SK-N-SH treated with all-trans-retinoic acid at 6 μM for 48 hours (cell line): ENCODE measurements at regions not wholly inside any gene's neighbourhood (a gene's known extent, or its start where the extent isn't known, plus 50 kb on each side); places are given as distances from the start of the nearest gene placed in this dataset.

ENCODE experiments used
- ATAC-seq: fragments of 200-7000 bp; cut with Tn5 transposase; 3 replicates; pipeline ENCODE4 v1.9.1; 2020; ENCODE audit warnings: mild to moderate bottlenecking, moderate library complexity
- ARNTL ChIP-seq: fragments of 450-650 bp; formaldehyde crosslinking; IDR thresholded peaks from 2 replicates; pipeline ENCODE4 v1.5.0; 2020; ENCODE audit warnings: low read depth, mild to moderate bottlenecking, moderate library complexity, borderline replicate concordance
- BACH2 ChIP-seq: fragments of 250-450 bp; sonication (Bioruptor Pico); IDR thresholded peaks from 2 replicates; pipeline ENCODE4 v1.9.0; 2021; ENCODE audit warnings: mild to moderate bottlenecking, borderline replicate concordance
- CSDC2 ChIP-seq: fragments of 250-450 bp; sonication (Bioruptor Pico); IDR thresholded peaks from 2 replicates; pipeline ENCODE4 v1.5.0; 2020; ENCODE audit warnings: mild to moderate bottlenecking, moderate library complexity
- ESRRG ChIP-seq: fragments of 250-450 bp; sonication (Bioruptor Pico); IDR thresholded peaks from 2 replicates; pipeline ENCODE4 v1.6.1; 2021; ENCODE audit warnings: mild to moderate bottlenecking
- GLIS3 ChIP-seq: fragments of 250-450 bp; sonication (Bioruptor Pico); IDR thresholded peaks from 2 replicates; pipeline ENCODE4 v1.5.0; 2020; ENCODE audit warnings: mild to moderate bottlenecking, moderate library complexity
- ISL1 ChIP-seq: fragments of 250-450 bp; sonication (Bioruptor Pico); IDR thresholded peaks from 2 replicates; pipeline ENCODE4 v2.1.2; 2022; ENCODE audit warnings: mild to moderate bottlenecking, moderate library complexity
- OSR1 ChIP-seq: fragments of 250-450 bp; sonication (Bioruptor Pico); IDR thresholded peaks from 2 replicates; pipeline ENCODE4 v1.8.0; 2022; ENCODE audit warnings: moderate library complexity, mild to moderate bottlenecking, inconsistent platforms
- PPARA ChIP-seq: fragments of 250-450 bp; sonication (Bioruptor Pico); IDR thresholded peaks from 2 replicates; pipeline ENCODE4 v1.5.0; 2020; ENCODE audit warnings: mild to moderate bottlenecking, borderline replicate concordance
- RARB ChIP-seq: fragments of 250-450 bp; sonication (Bioruptor Pico); IDR thresholded peaks from 2 replicates; pipeline ENCODE4 v1.8.0; 2021; ENCODE audit warnings: mild to moderate bottlenecking, moderate library complexity
- SNAI2 ChIP-seq: fragments of 250-450 bp; sonication (Bioruptor Pico); IDR thresholded peaks from 2 replicates; pipeline ENCODE4 v1.5.0; 2020; ENCODE audit warnings: mild to moderate bottlenecking, moderate library complexity
- TCF4 ChIP-seq: fragments of 250-450 bp; sonication (Bioruptor Pico); IDR thresholded peaks from 2 replicates; pipeline ENCODE4 v1.8.0; 2021; ENCODE audit warnings: mild to moderate bottlenecking, moderate library complexity, borderline replicate concordance
- TOX ChIP-seq: fragments of 250-450 bp; sonication (Bioruptor Pico); IDR thresholded peaks from 2 replicates; pipeline ENCODE4 v1.8.0; 2021; ENCODE audit warnings: mild to moderate bottlenecking, moderate library complexity, borderline replicate concordance
- ZC3H10 ChIP-seq: fragments of 250-450 bp; sonication (Bioruptor Pico); IDR thresholded peaks from 2 replicates; pipeline ENCODE4 v1.5.1; 2021; ENCODE audit warnings: mild to moderate bottlenecking, moderate library complexity
- ZFP3 ChIP-seq: fragments of 250-450 bp; sonication (Bioruptor Pico); IDR thresholded peaks from 2 replicates; pipeline ENCODE4 v1.5.0; 2020; ENCODE audit warnings: mild to moderate bottlenecking, moderate library complexity
- ZFP30 ChIP-seq: fragments of 450-650 bp; formaldehyde crosslinking; IDR thresholded peaks from 2 replicates; pipeline ENCODE4 v1.5.0; 2022; ENCODE audit warnings: mild to moderate bottlenecking, moderate library complexity
- ZNF565 ChIP-seq: fragments of 450-650 bp; formaldehyde crosslinking; conservative IDR thresholded peaks from 2 replicates; pipeline ENCODE4 v1.5.0; 2020; ENCODE audit warnings: low read depth, mild to moderate bottlenecking, moderate library complexity
- ZNF70 ChIP-seq: fragments of 450-650 bp; formaldehyde crosslinking; IDR thresholded peaks from 2 replicates; pipeline ENCODE4 v1.5.0; 2020; ENCODE audit warnings: mild to moderate bottlenecking, moderate library complexity
- ZNF8 ChIP-seq: fragments of 450-650 bp; formaldehyde crosslinking; IDR thresholded peaks from 2 replicates; pipeline ENCODE4 v1.5.0; 2020; ENCODE audit warnings: mild to moderate bottlenecking, moderate library complexity
- TF ChIP-seq, protein P1 (sequence below): fragments of 250-450 bp; sonication (Bioruptor Pico); IDR thresholded peaks from 2 replicates; pipeline ENCODE4 v1.5.1; 2021; ENCODE audit warnings: mild to moderate bottlenecking, moderate library complexity
- TF ChIP-seq, protein P2 (sequence below): fragments of 250-450 bp; sonication (Bioruptor Pico); IDR thresholded peaks from 2 replicates; pipeline ENCODE4 v1.5.0; 2020; ENCODE audit warnings: mild to moderate bottlenecking, moderate library complexity
- TF ChIP-seq, protein P3 (sequence below): fragments of 250-450 bp; sonication (Bioruptor Pico); IDR thresholded peaks from 2 replicates; pipeline ENCODE4 v1.5.1; 2020; ENCODE audit warnings: low read depth, mild to moderate bottlenecking, moderate library complexity
- TF ChIP-seq, protein P4 (sequence below): fragments of 250-450 bp; sonication (Bioruptor Pico); IDR thresholded peaks from 2 replicates; pipeline ENCODE4 v1.8.0; 2021; ENCODE audit warnings: low read depth, mild to moderate bottlenecking, moderate library complexity, borderline replicate concordance
- TF ChIP-seq, protein P5 (sequence below): fragments of 250-450 bp; sonication (Bioruptor Pico); IDR thresholded peaks from 2 replicates; pipeline ENCODE4 v1.8.0; 2020; ENCODE audit warnings: mild to moderate bottlenecking, moderate library complexity, borderline replicate concordance

DNA sequence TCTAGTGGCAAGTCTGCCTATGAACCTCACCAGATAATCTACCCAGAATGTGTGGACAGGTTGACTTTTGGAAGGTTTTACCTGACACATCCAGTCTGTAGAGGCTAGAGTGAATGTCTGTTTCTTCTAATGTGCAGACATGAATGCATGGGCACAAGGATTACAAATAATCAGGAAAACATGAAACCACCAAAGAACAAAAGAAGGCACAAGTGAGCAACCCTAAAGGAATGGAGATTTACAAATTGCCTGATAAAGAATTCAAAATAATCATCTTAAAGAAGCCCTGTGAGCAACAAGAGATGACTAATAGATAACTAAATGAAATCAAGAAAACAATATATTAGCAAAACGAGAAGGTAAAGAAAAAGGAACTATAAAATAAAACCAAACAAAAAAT lies 876.1 kb upstream of the ADGRB3 start:
- ATAC-seq: no peak
- no peak for TF ChIP-seq ARNTL (CRISPR knock-in tag)
- TF ChIP-seq TOX (CRISPR knock-in tag): no peak
- TF ChIP-seq CSDC2 (CRISPR knock-in tag): no peak
- no peak for TF ChIP-seq BACH2 (CRISPR knock-in tag)
- TF ChIP-seq, protein P1, sequence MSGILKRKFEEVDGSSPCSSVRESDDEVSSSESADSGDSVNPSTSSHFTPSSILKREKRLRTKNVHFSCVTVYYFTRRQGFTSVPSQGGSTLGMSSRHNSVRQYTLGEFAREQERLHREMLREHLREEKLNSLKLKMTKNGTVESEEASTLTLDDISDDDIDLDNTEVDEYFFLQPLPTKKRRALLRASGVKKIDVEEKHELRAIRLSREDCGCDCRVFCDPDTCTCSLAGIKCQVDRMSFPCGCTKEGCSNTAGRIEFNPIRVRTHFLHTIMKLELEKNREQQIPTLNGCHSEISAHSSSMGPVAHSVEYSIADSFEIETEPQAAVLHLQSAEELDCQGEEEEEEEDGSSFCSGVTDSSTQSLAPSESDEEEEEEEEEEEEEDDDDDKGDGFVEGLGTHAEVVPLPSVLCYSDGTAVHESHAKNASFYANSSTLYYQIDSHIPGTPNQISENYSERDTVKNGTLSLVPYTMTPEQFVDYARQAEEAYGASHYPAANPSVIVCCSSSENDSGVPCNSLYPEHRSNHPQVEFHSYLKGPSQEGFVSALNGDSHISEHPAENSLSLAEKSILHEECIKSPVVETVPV (CRISPR knock-in tag): no peak
- TF ChIP-seq ZC3H10 (CRISPR knock-in tag): no peak
- TF ChIP-seq, protein P2, sequence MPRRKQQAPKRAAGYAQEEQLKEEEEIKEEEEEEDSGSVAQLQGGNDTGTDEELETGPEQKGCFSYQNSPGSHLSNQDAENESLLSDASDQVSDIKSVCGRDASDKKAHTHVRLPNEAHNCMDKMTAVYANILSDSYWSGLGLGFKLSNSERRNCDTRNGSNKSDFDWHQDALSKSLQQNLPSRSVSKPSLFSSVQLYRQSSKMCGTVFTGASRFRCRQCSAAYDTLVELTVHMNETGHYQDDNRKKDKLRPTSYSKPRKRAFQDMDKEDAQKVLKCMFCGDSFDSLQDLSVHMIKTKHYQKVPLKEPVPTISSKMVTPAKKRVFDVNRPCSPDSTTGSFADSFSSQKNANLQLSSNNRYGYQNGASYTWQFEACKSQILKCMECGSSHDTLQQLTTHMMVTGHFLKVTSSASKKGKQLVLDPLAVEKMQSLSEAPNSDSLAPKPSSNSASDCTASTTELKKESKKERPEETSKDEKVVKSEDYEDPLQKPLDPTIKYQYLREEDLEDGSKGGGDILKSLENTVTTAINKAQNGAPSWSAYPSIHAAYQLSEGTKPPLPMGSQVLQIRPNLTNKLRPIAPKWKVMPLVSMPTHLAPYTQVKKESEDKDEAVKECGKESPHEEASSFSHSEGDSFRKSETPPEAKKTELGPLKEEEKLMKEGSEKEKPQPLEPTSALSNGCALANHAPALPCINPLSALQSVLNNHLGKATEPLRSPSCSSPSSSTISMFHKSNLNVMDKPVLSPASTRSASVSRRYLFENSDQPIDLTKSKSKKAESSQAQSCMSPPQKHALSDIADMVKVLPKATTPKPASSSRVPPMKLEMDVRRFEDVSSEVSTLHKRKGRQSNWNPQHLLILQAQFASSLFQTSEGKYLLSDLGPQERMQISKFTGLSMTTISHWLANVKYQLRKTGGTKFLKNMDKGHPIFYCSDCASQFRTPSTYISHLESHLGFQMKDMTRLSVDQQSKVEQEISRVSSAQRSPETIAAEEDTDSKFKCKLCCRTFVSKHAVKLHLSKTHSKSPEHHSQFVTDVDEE (CRISPR knock-in tag): no peak
- TF ChIP-seq, protein P3, sequence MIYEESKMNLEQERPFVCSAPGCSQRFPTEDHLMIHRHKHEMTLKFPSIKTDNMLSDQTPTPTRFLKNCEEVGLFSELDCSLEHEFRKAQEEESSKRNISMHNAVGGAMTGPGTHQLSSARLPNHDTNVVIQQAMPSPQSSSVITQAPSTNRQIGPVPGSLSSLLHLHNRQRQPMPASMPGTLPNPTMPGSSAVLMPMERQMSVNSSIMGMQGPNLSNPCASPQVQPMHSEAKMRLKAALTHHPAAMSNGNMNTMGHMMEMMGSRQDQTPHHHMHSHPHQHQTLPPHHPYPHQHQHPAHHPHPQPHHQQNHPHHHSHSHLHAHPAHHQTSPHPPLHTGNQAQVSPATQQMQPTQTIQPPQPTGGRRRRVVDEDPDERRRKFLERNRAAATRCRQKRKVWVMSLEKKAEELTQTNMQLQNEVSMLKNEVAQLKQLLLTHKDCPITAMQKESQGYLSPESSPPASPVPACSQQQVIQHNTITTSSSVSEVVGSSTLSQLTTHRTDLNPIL (CRISPR knock-in tag): no peak
- TF ChIP-seq ESRRG (CRISPR knock-in tag): no peak
- TF ChIP-seq ZFP3: no peak
- TF ChIP-seq, protein P4, sequence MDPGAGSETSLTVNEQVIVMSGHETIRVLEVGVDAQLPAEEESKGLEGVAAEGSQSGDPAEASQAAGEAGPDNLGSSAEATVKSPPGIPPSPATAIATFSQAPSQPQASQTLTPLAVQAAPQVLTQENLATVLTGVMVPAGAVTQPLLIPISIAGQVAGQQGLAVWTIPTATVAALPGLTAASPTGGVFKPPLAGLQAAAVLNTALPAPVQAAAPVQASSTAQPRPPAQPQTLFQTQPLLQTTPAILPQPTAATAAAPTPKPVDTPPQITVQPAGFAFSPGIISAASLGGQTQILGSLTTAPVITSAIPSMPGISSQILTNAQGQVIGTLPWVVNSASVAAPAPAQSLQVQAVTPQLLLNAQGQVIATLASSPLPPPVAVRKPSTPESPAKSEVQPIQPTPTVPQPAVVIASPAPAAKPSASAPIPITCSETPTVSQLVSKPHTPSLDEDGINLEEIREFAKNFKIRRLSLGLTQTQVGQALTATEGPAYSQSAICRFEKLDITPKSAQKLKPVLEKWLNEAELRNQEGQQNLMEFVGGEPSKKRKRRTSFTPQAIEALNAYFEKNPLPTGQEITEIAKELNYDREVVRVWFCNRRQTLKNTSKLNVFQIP (CRISPR knock-in tag): no peak
- no peak for TF ChIP-seq GLIS3
- TF ChIP-seq OSR1 (CRISPR knock-in tag): no peak
- no peak for TF ChIP-seq ZNF8 (CRISPR knock-in tag)

DNA sequence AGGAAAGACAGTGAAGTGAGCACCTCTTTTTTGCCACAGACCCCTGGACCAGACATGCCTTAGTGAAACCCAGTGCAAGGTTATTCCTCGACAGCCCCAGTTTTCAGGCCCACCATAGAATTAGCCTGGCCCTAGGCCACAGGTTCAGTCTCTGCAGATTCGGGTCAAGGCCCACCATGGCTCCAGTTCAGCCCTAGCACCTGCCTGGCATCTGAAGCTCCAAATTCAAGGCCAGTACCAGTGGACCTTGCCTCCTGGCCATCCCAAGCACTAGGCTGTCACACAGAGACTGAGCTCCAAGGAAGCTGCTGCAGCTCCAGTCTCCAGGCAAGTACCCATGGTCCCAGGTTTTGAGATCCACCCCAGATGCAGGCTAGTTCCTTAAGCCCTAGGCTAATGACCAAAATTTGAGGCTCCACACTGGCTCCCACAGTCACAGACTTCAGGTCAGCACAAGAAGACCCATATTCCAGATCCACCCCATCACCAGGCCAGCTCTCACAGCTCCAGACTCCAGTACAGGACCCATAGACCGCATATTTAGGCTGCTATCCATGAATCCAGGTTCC lies 877.5 kb upstream of the ADGRB3 start:
- ATAC-seq: no peak
- TF ChIP-seq ISL1 (CRISPR knock-in tag) (no peak), OSR1 (CRISPR knock-in tag) (no peak), SNAI2 (CRISPR knock-in tag) (no peak), ZNF8 (CRISPR knock-in tag) (no peak), ZFP30 (CRISPR knock-in tag) (no peak), ZNF565 (CRISPR knock-in tag) (no peak), CSDC2 (CRISPR knock-in tag) (no peak), TOX (CRISPR knock-in tag) (no peak), TCF4 (no peak), ARNTL (CRISPR knock-in tag) (no peak), ZFP3 (no peak), ZNF70 (no peak), ZC3H10 (CRISPR knock-in tag) (no peak), PPARA (CRISPR knock-in tag) (no peak), ESRRG (CRISPR knock-in tag) (no peak), RARB (no peak), GLIS3 (no peak)
- TF ChIP-seq, protein P3 (CRISPR knock-in tag): no peak
- TF ChIP-seq, protein P5, sequence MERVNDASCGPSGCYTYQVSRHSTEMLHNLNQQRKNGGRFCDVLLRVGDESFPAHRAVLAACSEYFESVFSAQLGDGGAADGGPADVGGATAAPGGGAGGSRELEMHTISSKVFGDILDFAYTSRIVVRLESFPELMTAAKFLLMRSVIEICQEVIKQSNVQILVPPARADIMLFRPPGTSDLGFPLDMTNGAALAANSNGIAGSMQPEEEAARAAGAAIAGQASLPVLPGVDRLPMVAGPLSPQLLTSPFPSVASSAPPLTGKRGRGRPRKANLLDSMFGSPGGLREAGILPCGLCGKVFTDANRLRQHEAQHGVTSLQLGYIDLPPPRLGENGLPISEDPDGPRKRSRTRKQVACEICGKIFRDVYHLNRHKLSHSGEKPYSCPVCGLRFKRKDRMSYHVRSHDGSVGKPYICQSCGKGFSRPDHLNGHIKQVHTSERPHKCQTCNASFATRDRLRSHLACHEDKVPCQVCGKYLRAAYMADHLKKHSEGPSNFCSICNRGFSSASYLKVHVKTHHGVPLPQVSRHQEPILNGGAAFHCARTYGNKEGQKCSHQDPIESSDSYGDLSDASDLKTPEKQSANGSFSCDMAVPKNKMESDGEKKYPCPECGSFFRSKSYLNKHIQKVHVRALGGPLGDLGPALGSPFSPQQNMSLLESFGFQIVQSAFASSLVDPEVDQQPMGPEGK: no peak
- TF ChIP-seq, protein P1 (CRISPR knock-in tag): no peak
